ENCODE measurements at regions not wholly inside any gene's neighbourhood (a gene's known extent, or its start where the extent isn't known, plus 50 kb on each side); places are given as distances from the start of the nearest gene placed in this dataset.

DNA sequence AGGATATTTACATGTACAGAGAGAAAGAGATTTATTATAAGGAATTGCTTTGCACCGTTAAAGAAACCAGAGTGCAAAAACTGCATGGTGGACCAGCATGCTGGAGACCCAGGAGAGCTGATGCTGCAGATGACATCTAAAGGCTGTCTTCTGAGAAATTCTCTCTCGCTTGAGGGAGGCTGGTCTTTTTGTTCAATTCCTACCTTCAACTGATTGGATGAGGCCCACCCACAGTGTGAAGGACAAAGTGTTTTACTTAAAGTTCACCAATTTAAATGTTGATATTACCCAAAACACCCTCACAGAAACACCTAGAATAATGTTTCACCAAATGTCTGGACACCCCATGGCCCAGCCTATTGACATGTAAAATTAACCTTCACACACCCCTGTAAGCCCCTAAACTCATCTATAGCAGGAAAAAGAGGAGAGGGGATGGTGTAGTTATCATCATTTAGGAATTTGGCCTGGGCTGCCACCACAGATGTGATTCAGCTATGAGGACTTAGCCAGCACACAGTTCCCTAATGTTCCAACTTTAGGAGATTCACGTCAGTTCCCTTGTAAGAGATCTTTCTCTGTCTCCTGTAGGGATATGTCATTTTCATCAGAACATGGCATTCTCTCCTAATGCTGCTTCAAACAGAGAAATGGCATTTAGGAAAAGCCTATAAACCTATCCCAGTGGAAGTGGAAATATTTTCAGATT lies 358.2 kb upstream of the TLE4 start:
- no peak for DNase-seq (ENCODE audit: low spot score)

GRCh38 chr9:79215821-79216220 lies 355.9 kb upstream of the TLE4 start:
- DNase-seq (ENCODE audit: low spot score), result no peak

GRCh38 chr9:79220251-79220650 lies 351.5 kb upstream of the TLE4 start:
- no peak for DNase-seq (ENCODE audit: low spot score)

- no peak for DNase-seq (ENCODE audit: low spot score)
Measured at GRCh38 chr9:79220666-79221065, 351.1 kb upstream of the TLE4 start.

DNA sequence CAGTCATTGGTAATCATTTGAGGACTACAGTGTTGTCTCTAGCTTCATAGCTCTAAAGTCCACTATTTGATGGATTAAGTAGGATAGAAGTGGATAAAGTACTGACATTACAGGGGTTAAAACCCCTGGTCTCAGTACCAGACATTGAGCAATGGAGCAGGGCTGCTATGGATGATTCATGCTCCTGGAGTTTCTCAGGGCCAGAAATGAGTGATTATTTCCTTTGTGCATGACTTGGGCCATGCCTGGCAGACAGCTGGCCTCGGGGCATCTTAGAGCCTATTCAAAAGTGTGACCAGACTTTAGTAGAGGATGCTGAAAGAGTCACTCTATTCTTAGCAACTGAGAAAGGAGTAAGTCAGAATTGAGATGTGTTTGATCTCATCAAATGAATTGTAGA lies 350.7 kb upstream of the TLE4 start:
- DNase-seq (ENCODE audit: low spot score), result no peak

- no peak for DNase-seq (ENCODE audit: low spot score)
Measured at GRCh38 chr9:79222483-79222882, 349.3 kb upstream of the TLE4 start.

GRCh38 chr9:79224672-79225433 lies 346.9 kb upstream of the TLE4 start:
- DNase-seq (ENCODE audit: low spot score), result no peak

DNA sequence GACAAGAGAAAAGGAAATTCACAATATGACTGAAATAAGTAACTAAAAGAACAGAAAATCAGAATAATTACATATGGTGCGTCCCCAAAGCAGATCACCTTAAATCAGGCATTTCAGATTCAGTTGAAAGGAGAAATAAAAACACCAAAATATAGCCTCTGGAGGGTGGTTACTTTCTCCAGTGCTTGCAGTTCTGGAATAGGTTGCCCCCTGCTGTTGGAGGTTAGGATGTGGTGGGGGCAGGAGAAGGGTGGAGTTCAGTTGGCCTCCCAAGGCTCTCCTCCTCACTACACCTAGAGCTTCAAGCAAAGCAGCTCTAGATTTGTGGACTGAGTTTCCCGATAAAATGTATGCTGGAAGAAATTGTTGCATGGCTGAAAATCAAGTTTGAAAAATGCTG lies 338.2 kb upstream of the TLE4 start:
- no peak for DNase-seq (ENCODE audit: low spot score)

- no peak for DNase-seq (ENCODE audit: low spot score)
Measured at GRCh38 chr9:79236466-79236865, 335.3 kb upstream of the TLE4 start.

DNA sequence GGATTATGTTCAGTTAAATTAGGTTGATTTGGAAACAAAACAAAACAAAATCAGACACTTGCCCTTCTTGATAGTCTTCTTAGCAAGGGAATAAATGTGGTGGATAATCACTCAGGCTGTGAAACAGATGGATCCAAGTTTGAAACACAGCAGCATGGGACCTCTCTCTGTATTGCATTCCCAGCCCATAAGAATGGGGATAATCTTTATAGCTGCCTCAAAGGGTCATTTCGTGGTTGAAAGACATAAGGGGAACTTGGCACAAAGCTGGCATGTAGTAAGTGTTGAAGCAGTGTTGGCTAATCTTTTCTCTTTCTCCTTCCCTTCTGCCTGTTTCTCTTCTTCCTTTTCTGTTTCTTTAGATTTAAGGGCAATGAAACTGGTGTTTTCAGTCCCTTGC lies 333.9 kb upstream of the TLE4 start:
- DNase-seq (ENCODE audit: low spot score), result no peak

DNA sequence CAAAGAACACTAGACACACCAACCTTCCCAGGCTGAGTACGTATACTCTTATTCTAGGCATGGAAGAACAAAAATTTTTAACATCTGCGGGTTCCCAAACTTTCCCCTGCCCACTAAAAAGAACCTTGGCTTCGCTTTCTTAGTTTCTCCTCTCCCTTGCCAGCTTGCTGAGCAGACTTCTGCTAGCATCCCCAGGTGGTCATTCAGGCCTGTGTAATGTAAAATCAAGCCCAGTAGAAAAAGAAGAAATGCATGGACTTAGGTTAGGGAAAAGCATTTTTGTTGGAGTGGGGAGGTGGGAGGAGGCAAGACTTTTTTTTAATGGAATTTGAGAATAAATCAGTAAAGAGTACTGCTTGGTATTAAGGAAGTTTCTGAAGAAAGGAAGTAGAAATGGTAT lies 331.0 kb upstream of the TLE4 start:
- DNase-seq (ENCODE audit: low spot score), result no peak

- DNase-seq (ENCODE audit: low spot score), result no peak
Measured at GRCh38 chr9:79242489-79242888, 329.3 kb upstream of the TLE4 start.

- no peak for DNase-seq (ENCODE audit: low spot score)
Measured at GRCh38 chr9:79246170-79246569, 325.6 kb upstream of the TLE4 start.

DNA sequence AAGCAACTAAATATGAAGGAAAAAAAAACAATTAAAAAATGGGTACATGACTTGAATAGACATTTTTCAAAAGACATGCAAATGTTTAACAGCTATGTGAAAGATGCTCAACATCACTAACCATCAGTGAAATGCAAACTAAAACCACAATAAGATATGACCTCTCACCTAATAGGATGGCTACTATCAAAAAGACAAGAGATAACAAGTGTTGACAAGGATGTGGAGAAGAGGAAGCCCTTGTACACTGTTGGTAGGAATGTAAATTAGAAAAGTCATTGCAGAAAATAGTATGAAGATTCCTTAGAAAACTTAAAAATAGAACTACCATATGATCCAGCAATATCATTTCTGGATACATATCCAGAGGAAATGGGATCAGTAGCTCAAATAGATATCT lies 324.7 kb upstream of the TLE4 start:
- no peak for DNase-seq (ENCODE audit: low spot score)

DNA sequence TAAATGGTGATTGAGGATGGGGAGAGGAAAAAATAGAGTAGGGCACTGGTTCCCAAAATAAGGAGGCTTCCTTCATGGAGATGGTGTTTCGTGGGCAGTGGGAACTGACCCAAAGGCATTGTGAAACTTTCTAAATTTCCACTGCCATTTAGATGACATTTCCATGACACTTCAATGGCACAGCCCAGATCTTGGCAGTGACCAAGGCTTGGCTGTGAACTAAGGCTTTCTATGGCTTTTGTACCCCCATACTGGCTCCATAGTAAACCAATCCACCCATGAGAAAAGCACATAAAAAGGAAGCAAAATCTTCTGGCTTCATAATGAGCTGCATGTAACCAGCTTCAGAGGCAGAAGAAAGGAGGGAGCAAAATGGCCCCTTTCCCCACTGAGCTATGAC lies 321.0 kb upstream of the TLE4 start:
- no peak for DNase-seq (ENCODE audit: low spot score)

- no peak for DNase-seq (ENCODE audit: low spot score)
Measured at GRCh38 chr9:79254900-79255650, 316.7 kb upstream of the TLE4 start.

- no peak for DNase-seq (ENCODE audit: low spot score)
Measured at GRCh38 chr9:79255651-79256260, 316.0 kb upstream of the TLE4 start.

GRCh38 chr9:79256691-79257213 lies 315.0 kb upstream of the TLE4 start:
- DNase-seq (ENCODE audit: low spot score), result no peak

DNA sequence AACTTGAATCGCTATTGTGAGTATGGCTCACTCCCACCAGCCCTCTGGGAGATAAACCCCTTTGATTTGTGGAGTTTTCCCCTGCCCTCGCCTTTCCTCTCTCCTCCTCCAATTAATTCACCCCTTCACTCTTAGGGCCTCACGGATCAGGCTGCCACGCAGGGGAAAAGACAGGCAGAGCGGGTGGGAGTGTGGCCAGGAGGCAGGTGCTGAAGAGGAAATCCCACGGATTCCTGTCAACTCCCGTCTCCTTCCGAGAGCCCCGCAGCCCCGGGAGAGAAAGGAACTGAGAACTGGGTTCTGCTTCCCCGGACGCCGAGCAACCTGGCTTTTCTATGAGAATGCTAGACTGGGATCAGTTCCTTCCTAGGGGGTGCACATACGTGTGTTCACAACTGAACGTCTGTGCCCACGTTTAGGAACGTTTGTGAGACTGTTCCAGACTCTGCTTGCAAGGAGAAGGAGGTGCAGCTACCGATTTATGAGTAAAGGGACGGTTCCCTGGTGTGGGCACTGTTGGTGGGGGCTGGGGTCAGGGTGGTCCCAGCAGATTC lies 314.5 kb upstream of the TLE4 start:
- DNase-seq (ENCODE audit: low spot score), result no peak

DNA sequence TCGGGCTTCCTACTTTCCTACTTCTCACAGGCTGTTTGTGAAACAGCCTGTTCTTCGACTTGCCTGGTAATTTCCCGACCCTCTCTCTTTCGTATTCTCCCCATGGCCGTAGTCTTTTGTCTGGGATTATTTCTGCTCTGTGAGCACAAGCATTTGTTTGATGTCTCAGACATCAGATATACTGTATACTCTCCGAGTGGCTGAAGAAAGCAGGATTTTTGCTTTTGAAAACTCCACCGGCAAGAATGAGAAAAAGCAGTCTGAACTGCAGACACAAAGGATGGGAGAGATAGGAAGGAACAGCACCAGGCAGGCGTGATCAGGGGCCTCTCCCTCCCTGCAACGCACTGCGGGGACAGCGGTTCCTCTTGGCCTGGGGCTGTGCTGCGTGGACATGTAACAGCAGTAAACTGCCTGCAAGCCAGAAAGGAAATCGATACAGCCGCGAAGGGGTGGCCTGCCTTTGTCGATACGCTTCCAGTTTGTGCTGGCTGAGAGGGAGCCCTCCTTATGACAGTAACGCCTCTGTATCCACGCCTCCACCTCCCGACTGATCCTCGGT lies 313.9 kb upstream of the TLE4 start:
- DNase-seq (ENCODE audit: low spot score), result no peak

- no peak for DNase-seq (ENCODE audit: low spot score)
Measured at GRCh38 chr9:79259858-79260257, 311.9 kb upstream of the TLE4 start.

GRCh38 chr9:79263628-79264027 lies 308.1 kb upstream of the TLE4 start:
- DNase-seq (ENCODE audit: low spot score), result no peak

Measured in CD4-positive, alpha-beta T cell treated with Interleukin-6 at 100 ng/mL for 8 hours (primary cell).